IPS-NIHi11 (cell line): ENCODE measurements at regions not wholly inside any gene's neighbourhood (a gene's known extent, or its start where the extent isn't known, plus 50 kb on each side); places are given as distances from the start of the nearest gene placed in this dataset.
"Not testable (repeated sequence)": the region's sequence is repeated elsewhere in the genome, so short reads cannot be mapped to it uniquely, and the experiment has no call there.

Experiments used
- DNase-seq: peaks from one replicate; pipeline ENCODE4 v3.0.0; 2012; ENCODE audit warnings: mixed read lengths, low spot score

- DNase-seq = no peak
These were observed 357.1 kb downstream of the BCL11B start for GRCh38 chr14:98914942-98915341.

DNA sequence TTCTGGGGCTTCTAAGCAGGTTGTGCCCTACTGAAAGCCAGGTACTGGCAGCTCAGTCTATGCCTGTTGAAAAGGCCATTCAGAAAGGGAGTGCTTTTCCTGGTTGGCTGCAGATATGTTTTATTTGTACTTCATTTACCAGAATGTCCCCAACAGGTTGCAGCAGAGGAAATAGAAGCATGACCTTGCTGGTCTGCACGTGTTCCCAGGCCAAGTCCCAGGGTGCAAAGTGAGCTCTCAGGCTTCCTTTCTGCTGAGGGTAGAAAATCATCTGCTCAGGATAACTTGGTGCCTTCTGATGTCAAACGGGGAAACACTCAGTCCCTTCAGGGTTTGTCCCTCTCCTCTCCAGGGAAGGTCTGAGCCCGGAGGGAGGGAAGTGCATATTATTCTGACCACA lies 356.4 kb downstream of the BCL11B start:
- no peak for DNase-seq

DNA sequence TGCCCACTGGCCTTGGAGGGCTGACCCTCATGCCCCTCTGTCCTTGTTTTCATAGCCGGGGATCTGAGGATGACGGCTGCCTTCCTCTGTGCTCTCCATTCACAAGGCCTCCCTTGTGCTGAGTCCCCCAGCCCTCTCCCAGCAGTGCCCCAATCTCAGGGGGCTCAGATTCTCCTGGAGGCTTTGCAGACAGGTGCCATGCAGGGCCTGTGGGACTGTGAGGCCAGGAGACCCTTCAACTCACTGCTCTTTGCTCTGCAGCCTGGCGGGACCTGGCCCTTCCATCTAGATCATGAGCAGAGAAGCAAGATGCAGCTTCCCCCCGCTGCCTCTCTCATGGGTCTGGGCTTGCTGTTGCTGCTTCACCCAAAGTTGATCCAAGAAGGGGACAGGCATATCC lies 356.0 kb downstream of the BCL11B start:
- no peak for DNase-seq

DNA sequence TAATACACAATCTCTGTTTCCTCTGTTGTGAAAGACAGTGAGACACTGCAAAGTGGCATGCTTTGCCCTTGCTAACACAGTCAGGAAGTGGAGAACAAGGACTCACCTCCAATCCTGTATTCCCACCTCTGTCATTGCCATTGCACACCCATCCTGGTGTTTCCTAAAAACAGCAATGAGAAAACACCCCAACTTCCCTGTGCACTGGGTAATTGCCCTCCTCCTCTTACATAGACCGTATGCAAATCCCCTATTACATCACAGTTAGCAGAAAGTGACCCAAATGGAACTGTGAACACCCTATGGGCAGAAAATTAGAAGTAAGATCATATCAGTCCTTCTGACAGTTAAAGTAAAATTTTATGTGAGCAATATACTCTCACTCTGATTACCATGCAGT lies 355.5 kb downstream of the BCL11B start:
- DNase-seq = no peak

- DNase-seq = no peak
These were observed 352.6 kb downstream of the BCL11B start for GRCh38 chr14:98919434-98919833.

DNA sequence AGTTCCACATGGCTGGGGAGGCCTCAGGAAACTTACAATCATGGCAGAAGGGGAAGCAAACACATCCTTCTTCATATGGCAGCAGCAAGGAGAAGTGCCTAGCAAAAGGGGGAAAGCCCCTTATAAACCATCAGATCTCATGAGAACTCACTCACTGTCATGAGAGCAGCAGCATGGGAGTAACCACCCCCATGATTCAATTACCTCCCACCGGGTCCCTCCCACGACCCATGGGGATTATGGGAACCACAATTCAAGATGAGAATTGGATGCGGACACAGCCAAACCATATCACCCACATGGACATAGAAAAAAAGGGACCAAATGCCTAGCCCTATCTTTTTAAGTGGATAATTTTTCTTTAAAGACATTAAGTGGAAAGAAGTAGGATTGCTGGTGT lies 350.7 kb downstream of the BCL11B start:
- not testable (repeated sequence) for DNase-seq

DNA sequence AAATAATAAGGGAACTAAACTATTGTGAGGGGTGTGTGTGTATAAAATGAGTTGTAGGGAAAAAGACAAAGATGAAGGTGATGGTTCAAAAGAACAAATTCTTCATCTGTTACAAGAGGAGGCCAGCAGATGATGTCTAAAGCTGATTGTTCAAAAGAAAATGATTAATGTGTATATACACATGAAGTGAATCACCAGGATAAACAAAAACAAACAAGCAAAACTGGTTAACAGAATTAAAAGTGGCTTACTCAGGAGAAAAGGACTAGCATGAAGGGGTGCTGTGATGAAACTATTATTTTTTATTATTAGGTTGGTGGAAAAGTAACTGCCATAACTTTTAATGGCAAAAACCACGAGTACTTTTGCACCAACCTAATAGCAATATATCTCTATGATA lies 348.4 kb downstream of the BCL11B start:
- DNase-seq = no peak

DNA sequence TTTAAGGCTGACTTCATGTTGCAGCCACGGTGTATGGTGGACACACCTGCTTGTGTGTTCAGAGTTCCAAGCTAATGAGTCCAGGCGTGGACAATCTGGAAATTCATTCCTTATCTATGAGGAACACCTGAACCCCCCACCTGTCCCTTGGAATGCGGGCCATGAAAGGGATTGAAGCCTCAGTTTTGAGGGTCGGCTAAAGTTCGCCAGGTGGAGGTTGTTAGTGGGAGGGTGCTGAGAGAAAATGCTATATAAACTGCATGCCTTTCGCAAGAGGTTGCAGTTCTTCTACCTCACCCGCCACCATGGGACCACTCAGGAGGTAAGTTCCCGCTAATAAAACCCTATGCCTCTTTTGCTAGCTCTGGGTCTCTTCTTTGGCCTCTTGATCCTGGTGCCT lies 348.0 kb downstream of the BCL11B start:
- DNase-seq = no peak

GRCh38 chr14:98925354-98926040 lies 346.5 kb downstream of the BCL11B start:
- DNase-seq = no peak

- DNase-seq = no peak
These were observed 345.9 kb downstream of the BCL11B start for GRCh38 chr14:98926146-98926545.

- DNase-seq = no peak
These were observed 345.2 kb downstream of the BCL11B start for GRCh38 chr14:98926801-98927200.

GRCh38 chr14:98927986-98928385 lies 344.0 kb downstream of the BCL11B start:
- DNase-seq = no peak

- no peak for DNase-seq
These were observed 343.6 kb downstream of the BCL11B start for GRCh38 chr14:98928418-98928817.

DNA sequence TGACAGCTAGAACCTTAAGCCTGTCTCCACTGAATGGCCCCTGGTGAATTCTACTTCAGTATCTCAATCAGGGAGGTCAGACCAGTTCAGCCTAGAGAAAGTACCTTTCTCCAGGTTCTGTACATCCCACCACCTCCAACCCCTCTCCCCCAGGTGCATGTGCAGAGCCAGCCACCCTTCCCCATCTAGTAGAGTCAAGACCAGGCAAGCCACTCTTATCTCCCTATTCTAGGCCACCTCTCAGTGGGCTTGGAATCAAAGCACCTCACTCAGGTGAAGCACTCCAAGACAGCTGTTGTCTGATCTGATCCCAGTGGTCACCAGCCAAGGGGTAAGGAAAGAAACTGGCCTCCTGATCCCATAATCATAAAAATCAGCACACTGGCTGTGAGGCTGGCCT lies 340.9 kb downstream of the BCL11B start:
- DNase-seq = no peak

GRCh38 chr14:98931911-98932310 lies 340.1 kb downstream of the BCL11B start:
- DNase-seq = no peak

DNA sequence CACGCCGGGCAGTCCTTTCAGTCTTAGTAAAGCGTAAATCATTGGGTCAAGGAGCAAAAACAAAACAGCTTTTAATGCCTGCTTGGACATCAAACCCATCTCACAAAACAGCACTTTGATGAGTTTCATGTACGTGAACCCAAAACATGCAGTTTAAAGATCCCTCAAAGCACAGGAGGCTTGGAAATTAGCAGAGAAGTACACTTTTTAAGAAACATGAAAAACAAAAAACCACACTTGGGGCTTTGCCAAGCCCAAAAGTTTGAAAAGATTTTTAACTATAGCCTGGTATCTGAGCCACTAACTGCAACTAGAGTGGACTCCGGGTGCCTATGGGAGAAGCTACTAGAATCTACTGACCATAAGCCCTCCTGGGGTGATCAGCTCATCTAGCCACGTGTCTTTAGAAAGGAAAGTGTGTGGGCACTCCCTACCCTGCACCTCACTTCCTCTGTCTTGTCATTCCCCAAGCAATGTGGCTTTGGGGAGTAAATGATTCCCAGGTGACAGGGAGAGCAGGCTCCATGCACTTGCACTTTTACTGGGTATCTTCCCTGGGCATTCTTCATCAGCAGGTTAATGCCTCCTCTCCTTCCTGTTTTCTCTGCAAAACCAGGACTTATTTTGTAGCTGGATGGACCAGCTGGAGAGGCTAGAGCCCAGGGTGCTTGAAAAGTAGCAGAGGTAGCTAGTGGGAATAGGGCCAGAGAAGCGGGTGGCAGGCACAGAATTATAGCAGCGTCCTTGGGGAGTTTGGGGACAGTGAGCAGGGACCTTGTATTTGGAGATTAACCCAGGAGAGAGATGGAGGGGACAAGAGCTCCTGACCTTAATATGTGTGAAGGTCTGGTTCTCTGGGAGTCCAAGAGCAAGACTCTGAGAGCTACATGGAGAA lies 339.3 kb downstream of the BCL11B start:
- DNase-seq = no peak

DNA sequence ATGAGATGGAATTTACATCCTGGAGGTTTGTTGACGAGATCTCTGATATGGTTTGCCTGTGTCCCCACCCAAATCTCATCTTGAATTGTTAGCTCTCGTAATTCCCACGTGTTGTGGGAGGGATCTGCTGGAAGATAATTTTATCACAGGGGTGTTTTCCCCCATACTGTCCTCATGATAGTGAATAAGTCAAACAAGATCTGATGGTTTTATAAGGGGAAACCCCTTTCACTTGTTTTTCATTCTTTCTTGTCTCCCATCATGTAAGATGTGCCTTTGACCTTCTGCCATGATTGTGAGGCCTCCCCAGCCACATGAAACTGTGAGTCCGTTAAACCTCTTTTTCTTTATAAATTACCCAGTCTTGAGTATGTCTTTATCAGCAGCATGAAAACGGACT lies 337.4 kb downstream of the BCL11B start:
- not testable (repeated sequence) for DNase-seq

DNA sequence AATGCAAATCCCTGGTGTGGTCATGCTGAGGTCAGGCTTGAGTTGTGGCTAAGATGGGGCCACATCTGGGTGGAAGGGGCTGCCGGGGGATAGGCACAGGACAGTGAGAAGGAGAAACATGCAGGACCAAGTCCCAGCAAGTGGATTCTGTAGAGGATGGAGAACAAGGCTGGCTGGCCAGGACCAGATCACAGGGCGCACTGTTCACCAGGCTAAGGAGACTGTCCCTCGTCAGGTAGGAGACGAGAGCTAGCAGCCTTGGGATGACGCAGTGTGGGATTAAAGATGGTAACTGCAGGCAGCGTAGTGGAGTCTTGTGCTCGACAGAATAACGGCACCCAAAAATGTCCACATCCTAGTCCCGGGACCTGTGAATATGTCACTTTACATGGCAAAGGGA lies 336.1 kb downstream of the BCL11B start:
- DNase-seq = no peak

DNA sequence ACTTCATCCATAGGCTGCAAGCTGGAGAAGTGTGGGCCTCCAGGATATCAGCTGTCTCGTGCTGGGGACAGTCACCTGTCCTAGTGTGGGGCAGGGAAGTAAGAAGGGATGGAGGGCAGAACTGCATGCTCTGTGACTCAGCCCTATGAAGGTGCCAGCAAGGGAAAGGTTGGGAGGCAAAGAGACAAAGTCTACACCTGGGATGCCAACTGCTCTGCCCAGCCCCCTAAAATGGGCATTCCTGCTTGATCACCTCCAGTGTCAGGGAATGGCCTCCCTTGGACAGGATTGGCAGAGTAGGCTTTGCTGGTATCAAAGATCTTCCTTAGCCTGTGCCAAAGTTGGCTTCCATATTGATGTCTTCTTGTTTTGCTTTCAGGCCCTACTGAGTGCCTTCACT lies 335.0 kb downstream of the BCL11B start:
- DNase-seq = no peak

DNA sequence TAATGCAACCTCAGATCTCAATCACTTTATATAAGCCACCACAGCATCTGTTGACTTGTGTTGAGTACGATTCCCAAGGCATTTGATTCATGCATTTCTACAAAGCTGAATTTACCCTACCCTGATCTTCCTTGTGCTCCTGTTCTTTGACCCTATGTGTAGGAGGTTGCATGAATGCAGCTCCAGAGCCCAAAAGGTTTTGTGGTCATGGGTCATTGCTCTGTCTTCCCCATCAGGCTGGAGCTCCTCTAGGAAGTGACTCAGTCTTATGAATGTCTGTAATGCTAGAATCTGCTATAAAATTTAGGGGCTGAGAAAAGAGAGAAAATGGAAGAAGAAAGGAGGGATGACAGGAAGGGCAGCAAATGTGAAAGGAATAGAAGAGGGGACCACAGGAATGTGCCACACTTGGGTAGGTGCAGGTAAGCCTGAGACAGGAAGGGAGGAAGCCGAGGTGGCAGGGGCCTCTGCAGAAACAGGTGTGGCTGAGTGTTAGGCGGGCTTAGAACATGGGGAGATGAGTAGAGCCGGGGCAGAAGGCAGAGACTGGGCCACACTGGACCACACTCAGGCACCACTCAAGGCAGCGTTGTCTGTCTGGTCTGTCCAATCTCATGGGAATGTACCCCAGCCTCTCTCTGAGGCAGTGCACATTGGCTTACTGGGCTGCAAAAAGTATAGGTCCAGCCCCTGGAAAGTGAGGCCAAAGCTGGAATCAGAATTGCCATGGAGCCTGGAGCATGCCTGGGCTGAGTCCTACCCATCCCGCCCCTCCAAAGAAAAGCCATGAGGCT lies 334.1 kb downstream of the BCL11B start:
- no peak for DNase-seq

DNA sequence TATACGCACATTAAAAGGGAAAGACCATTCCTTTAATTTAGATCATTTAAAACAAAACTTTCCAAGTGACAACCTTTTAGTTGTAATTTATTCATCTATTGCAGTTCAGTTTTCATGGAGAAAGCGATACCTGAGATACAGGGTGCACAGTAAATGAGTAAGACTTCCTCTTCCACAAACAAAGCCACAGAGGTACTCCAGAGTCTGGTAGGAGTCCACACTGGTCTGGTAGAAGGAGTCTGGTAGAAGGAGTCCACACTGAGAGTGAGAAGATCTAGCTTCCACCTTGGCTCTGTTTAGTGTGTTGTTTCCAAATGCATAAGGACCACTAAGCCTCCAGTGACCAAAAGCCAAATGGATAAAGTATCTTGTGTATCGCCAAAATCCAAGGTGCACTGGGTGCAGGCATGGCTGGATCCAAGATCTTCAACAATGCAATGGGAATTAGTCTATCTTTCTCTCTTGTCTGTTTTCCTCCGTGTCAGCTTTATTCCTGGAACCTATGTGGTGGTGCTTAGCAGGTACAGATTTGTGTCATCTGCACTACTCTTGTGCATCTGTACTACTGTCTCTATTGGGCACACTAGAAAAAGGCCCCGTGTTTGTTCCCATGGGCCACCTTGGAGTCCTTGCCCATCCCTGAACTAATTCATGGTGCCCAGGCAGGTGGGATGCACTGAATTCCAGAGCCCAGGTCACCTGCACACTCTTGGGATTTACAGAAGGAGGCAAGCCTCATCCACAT lies 331.1 kb downstream of the BCL11B start:
- DNase-seq = no peak

DNA sequence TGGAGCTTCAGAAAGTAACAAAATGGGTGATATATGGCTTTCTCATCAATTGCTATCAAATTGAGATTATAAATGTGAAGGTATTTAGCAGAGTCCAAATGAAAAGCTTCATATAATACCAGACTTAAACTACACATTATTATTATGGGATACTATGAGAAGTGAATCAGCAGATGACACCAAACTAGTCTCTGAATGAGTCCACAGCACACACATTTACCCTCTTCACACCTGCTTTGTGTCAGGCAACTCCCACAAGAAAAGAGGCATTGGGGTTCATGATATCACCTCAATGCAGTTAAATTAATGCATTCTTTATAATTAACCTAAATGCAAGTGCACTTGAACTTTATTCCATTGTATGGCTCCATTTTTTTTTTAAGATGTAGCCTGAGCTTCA lies 330.5 kb downstream of the BCL11B start:
- no peak for DNase-seq
